ENCODE measurements at regions not wholly inside any gene's neighbourhood (a gene's known extent, or its start where the extent isn't known, plus 50 kb on each side); places are given as distances from the start of the nearest gene placed in this dataset.

DNA sequence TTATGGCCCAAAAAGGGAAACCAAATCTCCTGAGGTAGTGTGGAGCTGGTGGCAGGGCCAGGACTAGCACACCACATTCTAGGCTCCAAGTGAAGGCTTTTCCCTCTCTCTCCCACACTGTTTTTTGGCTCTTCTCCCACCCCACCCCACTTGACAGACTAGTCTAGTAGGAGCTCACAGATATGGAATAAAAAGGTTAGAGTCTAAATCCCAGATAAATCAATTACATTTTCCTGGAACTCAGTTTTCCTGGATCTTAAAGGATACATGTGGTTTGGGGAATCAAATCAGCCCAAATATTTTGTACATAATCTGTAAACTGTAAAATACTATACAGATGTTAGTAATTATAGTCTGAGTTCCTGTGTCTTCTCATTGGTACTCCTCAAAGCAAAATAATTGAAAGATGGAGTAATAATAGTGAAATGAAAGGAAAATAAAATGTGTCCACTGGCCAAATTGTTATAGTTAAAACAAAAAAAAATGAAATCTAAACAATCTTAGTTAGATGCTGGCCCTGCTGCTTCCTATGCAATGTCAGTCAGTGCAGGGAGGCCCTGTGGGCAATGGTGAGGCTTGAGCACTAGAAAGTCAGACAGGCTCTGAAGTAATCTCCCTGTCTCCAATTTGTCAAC lies 370.4 kb upstream of the CPEB2 start:
- DNase-seq (ENCODE audit: low spot score) = no peak

- no peak for DNase-seq (ENCODE audit: low spot score)
These were observed 365.7 kb upstream of the CPEB2 start for GRCh38 chr4:14636563-14636962.

GRCh38 chr4:14640476-14640875 lies 361.8 kb upstream of the CPEB2 start:
- no peak for DNase-seq (ENCODE audit: low spot score)

- no peak for DNase-seq (ENCODE audit: low spot score)
These were observed 360.4 kb upstream of the CPEB2 start for GRCh38 chr4:14641871-14642270.

- DNase-seq (ENCODE audit: low spot score) = no peak
These were observed 357.6 kb upstream of the CPEB2 start for GRCh38 chr4:14644580-14645282.

DNA sequence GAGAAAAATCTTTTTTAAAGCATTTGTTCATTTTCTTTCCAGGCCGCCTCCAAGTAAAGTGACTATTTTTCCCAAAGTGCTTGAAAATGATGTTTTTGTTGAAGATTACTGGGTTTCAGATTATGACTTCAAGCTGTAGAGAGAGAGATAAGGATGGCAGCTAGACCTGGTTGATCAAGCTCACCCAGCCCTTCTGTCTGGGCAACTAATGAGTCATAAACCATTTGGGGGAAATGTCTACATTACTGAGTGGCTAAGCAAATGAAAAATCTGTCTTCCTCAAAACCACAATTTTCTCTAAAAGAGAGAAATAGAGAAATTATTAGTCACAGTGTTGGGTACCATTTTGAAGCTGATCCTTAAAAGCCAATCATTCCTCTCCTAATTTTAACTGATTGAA lies 355.4 kb upstream of the CPEB2 start:
- DNase-seq (ENCODE audit: low spot score) = no peak

- no peak for DNase-seq (ENCODE audit: low spot score)
These were observed 352.2 kb upstream of the CPEB2 start for GRCh38 chr4:14650127-14650526.

GRCh38 chr4:14652522-14652921 lies 349.8 kb upstream of the CPEB2 start:
- DNase-seq (ENCODE audit: low spot score) = no peak

DNA sequence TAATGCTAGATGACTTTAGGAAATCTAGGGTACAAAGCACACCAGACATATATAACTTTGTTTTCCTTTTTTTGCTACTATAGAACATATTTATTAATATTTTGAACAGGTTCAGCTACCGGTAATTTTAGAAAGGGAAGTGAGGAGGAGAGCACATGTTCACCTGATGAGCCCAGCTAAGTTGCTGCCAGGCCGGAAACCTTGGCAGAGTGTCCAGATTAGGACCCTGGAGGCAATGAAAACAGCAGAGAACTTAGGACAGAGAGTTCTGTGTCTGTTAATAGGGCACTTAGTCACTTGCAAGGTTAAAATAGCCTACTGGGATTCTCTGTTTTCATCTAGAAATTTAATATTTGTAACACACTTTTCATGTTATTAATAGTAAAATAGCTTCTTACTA lies 348.9 kb upstream of the CPEB2 start:
- DNase-seq (ENCODE audit: low spot score) = no peak

DNA sequence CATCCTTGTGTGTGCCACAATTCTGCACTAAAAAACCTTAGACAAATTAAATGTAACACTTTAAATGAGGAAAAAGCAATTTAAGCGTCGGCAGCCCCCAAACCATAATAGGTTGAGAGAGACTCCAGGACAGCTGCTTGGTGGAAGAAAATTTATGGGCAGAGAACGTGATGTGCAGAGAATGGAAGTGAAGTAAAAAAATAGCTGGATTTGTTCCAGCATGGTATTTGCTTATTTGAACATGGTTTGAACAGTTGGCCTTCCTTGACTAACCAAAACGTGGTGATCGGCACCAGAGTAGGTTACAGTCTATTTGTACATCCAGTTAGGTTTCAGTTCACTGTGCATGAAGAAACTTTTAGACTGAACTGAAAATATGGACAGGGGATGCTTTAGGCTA lies 343.0 kb upstream of the CPEB2 start:
- no peak for DNase-seq (ENCODE audit: low spot score)

DNA sequence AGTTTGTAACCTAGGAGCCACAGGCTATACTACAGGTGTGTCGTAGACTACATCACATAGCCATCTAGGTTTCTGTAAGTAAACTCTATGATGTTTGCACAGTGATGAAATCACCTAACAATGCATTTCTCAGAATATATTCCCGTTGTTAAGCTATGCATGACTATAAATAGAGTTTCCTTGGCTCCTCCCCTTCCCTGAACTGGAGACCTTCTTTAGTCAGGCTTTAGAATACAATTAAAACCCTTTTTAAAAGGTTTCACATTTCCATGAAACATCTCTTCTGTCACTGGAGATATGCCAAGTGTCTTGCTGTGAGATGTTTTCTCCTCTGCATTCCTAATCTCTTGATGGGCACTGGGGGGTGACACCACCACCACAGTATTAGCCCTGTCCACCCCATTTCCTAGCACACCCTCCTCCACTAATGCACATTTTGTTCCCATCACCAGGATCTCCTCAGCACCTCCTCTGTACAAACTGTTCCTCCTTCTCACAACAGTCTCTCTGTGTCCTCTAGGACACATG lies 334.6 kb upstream of the CPEB2 start:
- DNase-seq (ENCODE audit: low spot score) = no peak

DNA sequence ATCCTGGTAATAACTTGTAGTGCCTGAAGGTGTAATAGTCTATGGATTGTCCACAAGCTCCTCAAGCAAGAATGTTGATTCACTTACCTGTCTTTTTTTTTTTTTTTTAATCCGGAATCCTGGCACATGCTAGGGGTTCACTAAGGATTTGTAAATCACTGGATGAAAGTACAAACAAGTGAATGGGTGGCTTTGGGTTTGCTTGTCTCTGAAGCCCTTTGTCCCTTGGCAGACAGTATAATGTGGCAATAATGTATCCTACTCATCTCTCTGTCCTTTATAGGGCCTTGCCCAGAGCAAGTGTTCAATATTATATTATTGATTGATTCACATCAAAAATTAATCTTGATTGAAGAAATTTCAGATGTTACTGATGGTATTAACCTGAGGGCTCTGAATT lies 334.0 kb upstream of the CPEB2 start:
- no peak for DNase-seq (ENCODE audit: low spot score)

GRCh38 chr4:14669371-14669770 lies 332.9 kb upstream of the CPEB2 start:
- no peak for DNase-seq (ENCODE audit: low spot score)

DNA sequence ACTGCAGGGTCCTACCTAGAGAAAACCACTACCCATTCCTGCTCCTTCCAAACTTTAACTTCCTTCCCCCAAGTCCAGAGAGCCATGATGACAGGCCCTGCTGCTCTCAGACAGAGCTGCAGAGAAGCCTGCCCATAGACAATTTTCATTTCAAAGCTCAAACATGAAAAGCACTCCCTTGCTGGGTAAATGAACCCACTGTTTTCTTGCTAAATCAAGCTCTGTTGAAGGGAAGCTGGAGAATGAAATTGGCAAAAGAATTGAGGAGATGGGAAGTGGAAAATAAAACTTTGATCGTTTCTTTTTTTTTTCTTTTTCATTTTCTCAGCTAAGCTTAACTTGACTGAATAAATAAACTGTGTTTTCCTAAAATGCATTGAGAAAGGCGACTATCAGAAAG lies 331.1 kb upstream of the CPEB2 start:
- no peak for DNase-seq (ENCODE audit: low spot score)

GRCh38 chr4:14675279-14675985 lies 326.8 kb upstream of the CPEB2 start:
- DNase-seq (ENCODE audit: low spot score) = no peak

- no peak for DNase-seq (ENCODE audit: low spot score)
These were observed 322.4 kb upstream of the CPEB2 start for GRCh38 chr4:14679906-14680305.

DNA sequence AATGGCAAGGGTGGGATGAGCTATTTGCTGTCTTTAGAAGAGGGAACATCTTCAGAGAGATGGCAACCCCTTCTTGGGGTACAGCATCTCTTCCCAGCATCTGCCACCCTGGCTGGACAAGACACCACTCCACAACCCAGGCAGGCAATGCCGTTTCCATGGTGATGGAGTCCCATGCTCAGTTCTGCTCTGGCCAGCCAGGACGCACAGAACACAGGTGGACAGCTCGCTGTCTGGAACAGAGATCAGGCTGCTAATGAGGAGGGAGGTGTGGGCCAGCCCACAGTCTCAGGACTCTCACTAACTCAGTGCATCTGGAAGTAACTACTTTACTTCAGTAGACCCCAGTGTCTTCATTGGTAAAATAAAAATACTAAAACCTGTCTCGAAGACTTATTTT lies 321.0 kb upstream of the CPEB2 start:
- no peak for DNase-seq (ENCODE audit: low spot score)

GRCh38 chr4:14693728-14694127 lies 308.6 kb upstream of the CPEB2 start:
- DNase-seq (ENCODE audit: low spot score) = no peak

DNA sequence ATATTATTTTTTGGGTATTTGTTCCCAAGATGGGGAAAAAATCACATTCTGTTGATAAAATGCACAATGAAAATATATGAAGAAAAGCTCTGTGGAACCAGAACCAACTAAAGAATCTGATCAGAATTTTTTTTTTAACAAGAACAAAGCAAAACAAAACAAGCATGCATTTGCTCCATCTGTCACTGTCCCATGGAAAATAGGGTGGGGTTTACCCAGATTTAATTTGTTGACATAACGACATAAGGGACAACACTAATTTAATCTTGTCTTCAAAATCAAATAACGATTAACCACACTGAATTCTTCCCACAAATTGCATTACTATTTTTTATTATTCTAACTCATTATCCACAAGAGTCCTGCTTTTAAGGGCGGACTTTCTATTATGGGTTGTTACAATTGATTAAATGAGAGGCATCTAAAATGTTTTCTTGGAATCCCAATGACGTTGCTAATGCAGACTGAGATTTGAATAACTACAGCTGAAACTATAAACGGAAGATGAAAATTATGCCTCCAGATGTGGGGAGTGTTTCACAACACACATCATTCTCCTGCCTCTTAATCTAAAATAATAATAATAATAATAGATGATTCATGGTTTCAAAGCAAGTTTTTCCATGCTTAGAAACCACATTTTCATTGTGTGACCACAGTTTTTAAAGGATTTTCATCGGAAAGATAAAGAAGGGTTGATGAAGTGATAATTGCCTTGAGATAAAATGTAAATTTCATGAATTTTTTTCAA lies 307.0 kb upstream of the CPEB2 start:
- DNase-seq (ENCODE audit: low spot score) = no peak

- DNase-seq (ENCODE audit: low spot score) = no peak
These were observed 302.2 kb upstream of the CPEB2 start for GRCh38 chr4:14700083-14700482.

- DNase-seq (ENCODE audit: low spot score) = no peak
These were observed 301.7 kb upstream of the CPEB2 start for GRCh38 chr4:14700544-14700943.

DNA sequence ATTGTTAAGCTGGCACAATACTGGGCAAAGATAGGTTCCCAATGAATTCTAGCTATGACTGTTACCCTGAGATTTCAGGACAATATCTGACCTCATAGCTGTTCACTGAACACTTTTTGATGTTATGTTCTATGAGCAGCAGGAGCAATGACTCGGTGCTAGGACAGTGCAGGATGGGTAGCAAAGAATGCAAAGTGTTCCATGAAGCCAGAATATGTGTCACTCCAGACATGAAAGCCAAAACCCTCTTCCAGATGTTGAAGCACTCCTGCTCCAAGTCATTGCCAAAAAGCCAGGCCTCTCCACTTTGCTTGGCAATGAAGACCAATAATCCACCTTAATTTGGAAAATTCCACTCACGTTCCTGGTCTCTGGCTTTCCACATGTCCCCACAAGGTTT lies 300.9 kb upstream of the CPEB2 start:
- no peak for DNase-seq (ENCODE audit: low spot score)

DNA sequence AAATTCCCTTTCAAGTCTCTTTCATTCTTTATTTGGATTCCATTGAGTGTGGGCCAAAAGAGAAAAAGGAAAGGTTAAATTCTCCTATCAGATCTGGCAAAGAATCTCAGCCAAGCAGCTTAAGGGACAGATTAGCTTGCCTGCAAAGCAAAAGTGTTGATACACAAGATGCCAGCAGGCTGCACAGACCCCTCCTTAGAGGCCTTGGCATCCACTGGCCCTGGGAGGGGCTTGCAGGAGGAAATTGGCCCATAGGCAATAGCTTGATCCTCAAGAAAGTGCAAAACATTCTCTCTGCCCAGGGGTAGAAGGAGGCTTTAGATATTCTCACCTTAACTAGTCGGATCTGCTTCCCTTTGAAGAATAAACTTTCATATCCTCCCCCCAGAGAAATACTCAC lies 300.4 kb upstream of the CPEB2 start:
- DNase-seq (ENCODE audit: low spot score) = no peak
